Stimulated activated CD8-positive, alpha-beta memory T cell treated with anti-CD3 and anti-CD28 coated beads, Interleukin-2, amount 100 ng/mL, for 1 hour (primary cell): ENCODE measurements at regions not wholly inside any gene's neighbourhood (a gene's known extent, or its start where the extent isn't known, plus 50 kb on each side); places are given as distances from the start of the nearest gene placed in this dataset.

Experiments
- DNase-seq, 2 donors: peaks; one replicate each; pipeline ENCODE4 v3.0.0-alpha.2; 2020; ENCODE audit warnings: low read depth in 2 of 2

- DNase-seq, result no peak
Observed at GRCh38 chr12:13595536-13596443, 385.6 kb downstream of the GRIN2B start.

- DNase-seq, result no peak
Observed at GRCh38 chr12:13594731-13595514, 386.5 kb downstream of the GRIN2B start.

GRCh38 chr12:13592063-13592942 is 389.1 kb downstream of the GRIN2B start:
- DNase-seq, result no peak

GRCh38 chr12:13591488-13591887 is 389.9 kb downstream of the GRIN2B start:
- DNase-seq, result no peak

GRCh38 chr12:13591059-13591458 is 390.3 kb downstream of the GRIN2B start:
- no peak for DNase-seq

- no peak for DNase-seq
Observed at GRCh38 chr12:13588574-13588973, 392.0 kb downstream of the EMP1 start.

GRCh38 chr12:13587721-13588390 is 391.3 kb downstream of the EMP1 start:
- no peak for DNase-seq

- no peak for DNase-seq
Observed at GRCh38 chr12:13586361-13586760, 389.8 kb downstream of the EMP1 start.

GRCh38 chr12:13584541-13584940 is 388.0 kb downstream of the EMP1 start:
- no peak for DNase-seq

GRCh38 chr12:13583630-13584029 is 387.1 kb downstream of the EMP1 start:
- DNase-seq, result no peak

- no peak for DNase-seq
Observed at GRCh38 chr12:13582421-13582820, 385.9 kb downstream of the EMP1 start.

GRCh38 chr12:13581031-13581430 is 384.5 kb downstream of the EMP1 start:
- DNase-seq, result no peak

- DNase-seq, result no peak
Observed at GRCh38 chr12:13580206-13580605, 383.7 kb downstream of the EMP1 start.

GRCh38 chr12:13576935-13577500 is 380.5 kb downstream of the EMP1 start:
- DNase-seq, result no peak

- no peak for DNase-seq
Observed at GRCh38 chr12:13573698-13574321, 377.3 kb downstream of the EMP1 start.

GRCh38 chr12:13571035-13571434 is 374.5 kb downstream of the EMP1 start:
- no peak for DNase-seq

- no peak for DNase-seq
Observed at GRCh38 chr12:13570005-13570694, 373.6 kb downstream of the EMP1 start.

- DNase-seq, result no peak
Observed at GRCh38 chr12:13566292-13566691, 369.8 kb downstream of the EMP1 start.

GRCh38 chr12:13564266-13564810 is 367.8 kb downstream of the EMP1 start:
- no peak for DNase-seq

GRCh38 chr12:13563743-13564125 is 367.2 kb downstream of the EMP1 start:
- DNase-seq, result no peak
